GDM1 (cell line): ENCODE measurements at regions not wholly inside any gene's neighbourhood (a gene's known extent, or its start where the extent isn't known, plus 50 kb on each side); places are given as distances from the start of the nearest gene placed in this dataset.
"Not testable (repeated sequence)": the region's sequence is repeated elsewhere in the genome, so short reads cannot be mapped to it uniquely, and the experiment has no call there.

Source experiments
- DNase-seq: peaks from one replicate; lab custom pipeline; 2025; lab: John Stamatoyannopoulos, UW

DNA sequence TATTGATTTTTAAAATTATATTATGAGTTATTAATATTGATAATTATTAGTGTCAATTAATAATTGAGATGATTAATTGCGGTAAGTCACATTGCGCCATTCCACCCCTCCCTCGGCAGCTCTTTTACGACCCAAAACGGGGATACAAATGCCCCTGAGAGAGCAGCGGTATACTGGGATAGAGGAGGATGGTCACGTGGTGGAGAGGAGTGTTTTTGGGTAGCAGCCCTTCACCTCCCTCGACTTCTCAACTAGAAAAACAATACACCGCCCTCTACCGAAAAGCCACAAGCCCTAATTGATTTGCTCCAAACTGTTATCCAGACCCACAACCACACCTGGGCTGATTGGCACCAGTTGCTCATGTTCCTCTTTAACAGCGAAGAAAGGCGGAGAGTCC is 71.0 kb downstream of the DAPL1 start:
- not testable (repeated sequence) for DNase-seq

DNA sequence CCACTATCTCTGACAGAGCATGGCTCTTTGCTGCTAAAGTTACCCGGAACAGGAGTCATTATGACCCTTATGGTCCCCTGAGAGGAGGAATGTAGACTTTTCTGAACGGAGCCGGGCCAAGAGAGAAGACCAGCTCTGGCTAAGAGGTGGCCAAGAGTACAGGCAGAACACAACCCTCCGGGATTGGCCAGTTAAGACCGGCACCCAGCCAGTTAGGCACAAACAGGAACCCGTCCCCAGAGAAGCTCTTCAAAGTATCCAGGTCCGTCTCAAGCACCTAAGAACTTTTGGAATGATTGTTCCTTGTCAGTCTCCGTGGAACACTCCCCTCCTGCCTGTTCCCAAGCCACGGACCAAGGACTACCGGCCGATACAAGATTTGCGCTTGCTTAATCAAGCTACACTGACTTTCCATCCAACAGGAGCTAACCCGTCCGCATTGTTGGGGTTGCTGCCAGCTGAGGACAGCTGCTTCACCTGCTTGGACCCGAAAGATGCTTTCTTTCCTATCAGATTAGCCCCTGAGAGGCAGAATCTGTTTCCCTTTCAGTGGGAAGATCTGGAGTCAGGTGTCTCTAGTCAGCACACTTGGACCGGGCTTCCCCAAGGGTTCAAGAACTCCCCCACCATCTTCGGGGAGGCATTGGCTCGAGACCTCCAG is 72.5 kb downstream of the DAPL1 start:
- DNase-seq, result not testable (repeated sequence)

DNA sequence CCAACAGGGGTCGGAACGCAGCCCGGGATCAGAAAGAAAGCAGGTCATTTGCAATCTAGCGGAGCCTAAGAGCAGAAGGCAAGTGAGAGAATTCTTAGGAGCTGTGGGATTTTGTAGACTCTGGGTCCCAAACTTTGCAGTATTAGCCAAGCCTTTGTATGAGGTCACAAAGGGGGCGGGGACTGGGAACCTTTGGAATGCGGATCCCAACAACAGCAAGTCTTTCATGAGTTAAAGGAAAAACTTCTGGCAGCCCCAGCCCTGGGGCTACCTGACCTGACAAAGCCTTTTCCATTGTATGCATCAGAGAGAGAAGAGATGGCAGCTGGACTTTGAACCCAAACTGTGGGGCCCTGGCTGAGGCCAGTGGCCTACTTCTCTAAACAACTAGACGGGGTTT is 73.3 kb downstream of the DAPL1 start:
- not testable (repeated sequence) for DNase-seq

DNA sequence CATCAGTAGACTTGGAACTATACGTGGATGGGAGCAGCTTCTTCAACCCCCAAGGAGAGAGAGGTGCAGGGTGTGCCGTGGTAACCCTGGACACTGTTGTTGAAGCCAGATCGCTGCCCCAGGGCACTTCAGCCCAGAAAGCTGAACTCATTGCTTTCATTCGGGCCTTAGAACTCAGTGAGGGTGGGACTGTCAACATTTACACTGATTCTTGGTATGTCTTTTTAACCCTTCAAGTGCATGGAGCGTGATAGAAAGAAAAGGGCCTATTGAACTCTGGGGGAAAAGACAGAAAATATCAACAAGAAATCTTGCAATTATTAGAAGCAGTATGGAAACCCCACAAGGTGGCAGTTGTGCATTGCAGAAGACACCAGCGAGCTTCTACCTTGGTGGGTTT is 74.0 kb downstream of the DAPL1 start:
- DNase-seq, result not testable (repeated sequence)

DNA sequence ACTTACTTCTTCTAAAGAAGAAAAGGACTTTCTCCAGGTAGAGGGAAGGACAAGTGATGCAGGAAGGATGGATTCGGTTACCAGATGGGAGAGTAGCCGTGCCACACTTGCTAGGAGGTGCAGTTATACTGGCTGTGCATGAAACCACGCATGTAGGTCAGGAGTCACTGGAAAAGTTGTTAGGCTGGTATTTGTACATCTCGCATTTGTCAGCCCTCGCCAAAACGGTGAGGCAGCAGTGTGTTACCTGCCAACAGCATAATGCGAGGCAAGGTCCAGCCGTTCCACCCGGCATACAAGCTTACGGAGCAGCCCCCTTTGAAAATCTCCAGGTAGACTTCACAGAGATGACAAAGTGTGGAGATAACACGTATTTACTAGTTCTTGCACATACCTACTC is 74.5 kb downstream of the DAPL1 start:
- not testable (repeated sequence) for DNase-seq

DNA sequence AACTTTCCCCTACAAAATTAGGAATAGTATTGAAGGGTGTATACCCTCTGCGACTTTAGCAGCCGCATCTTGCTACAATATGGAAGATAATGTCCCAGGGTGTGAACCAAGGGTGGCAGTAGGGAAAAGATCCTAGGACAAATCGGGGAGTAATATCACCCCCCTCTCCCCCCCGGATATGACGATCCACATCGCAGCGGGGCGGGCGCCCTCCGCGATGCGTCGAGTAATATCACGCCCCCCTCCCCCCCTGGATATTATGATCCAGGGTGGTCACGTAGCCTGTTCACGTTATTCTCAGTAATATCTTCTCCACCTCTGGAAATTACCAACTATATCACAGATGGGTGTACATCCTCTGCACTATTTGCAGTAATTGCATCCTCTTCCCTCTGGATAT is 82.9 kb downstream of the DAPL1 start:
- no peak for DNase-seq

DNA sequence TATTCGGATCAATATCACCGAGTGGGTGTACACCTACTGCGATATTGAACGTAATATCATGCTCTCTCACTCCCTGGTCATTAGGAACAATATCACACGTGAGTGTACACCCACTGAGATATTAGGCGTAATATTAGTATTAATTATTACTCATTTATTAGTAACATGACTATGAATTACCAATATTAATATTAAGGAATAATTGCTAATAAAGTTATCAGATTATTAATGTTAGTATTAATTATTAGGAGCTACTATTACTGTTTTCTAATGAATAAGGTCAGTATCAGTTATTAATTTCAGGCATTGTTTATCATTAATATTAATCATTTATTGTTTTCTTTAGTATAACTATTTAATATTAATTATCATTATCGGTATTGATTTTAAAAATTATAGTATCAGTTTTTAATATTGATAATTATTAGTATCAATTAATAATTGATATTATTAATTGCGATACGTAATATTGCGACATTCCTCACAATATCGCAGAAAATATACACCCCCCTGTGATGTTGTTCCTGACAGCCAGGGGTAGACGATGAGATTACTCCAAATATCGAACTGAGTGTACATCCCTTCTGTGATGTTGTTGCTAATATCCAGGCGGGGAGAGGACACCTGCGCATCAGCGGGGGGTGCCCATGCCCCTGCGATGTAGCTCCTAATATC is 84.2 kb downstream of the DAPL1 start:
- no peak for DNase-seq

DNA sequence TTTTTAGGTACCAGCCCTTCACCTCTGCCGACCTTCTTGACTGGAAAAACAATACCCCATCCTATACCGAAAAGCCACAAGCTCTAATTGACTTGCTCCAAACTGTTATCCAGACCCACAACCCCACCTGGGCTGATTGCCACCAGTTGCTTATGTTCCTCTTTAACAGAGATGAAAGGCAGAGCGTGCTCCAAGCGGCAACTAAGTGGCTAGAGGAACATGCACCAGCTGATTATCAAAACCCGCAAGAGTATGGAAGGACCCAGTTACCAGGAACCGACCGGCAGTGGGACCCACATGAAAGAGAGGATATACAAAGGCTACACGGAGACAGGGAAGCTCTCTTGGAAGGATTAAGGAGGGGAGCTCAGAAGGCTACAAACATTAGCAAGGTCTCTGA is 86.1 kb upstream of the TANC1 start:
- no peak for DNase-seq

DNA sequence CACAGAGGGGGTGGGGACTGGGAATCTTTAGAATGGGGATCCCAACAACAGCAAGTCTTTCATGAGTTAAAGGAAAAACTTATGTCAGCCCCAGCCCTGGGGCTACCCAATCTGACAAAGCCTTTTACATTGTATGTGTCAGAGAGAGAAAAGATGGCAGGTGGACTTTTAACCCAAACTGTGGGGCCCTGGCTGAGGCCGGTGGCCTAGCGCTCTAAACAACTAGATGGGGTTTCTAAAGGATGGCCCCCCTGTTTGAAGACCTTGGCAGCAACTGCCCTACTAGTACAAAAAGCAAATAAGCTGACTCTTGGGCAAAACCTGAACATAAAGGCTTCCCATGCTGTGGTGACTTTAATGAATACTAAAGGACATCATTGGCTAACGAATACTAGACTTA is 83.9 kb upstream of the TANC1 start:
- not testable (repeated sequence) for DNase-seq

DNA sequence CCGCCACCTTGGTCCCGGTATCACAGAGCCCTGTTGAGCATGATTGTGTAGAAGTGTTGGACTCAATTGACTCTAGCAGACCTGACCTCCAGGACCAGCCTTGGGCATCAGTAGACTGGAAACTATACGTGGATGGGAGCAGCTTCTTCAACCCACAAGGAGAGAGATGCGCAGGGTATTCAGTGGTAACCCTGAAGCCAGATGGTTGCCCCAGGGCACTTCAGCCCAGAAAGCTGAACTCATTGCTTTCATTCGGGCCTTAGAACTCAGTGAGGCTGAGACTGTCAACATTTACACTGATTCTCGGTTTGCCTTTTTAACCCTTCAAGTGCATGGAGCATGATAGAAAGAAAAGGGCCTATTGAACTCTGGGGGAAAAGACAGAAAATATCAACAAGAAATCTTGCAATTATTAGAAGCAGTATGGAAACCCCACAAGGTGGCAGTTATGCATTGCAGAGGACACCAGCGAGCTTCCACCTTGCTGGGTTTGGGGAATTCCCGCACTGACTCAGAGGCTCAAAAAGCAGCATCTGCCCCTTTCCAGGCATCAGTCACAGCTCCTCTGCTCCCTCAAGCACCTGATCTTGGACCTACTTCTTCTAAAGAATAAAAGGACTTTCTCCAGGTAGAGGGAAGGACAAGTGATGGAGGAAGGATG is 83.3 kb upstream of the TANC1 start:
- DNase-seq, result not testable (repeated sequence)

DNA sequence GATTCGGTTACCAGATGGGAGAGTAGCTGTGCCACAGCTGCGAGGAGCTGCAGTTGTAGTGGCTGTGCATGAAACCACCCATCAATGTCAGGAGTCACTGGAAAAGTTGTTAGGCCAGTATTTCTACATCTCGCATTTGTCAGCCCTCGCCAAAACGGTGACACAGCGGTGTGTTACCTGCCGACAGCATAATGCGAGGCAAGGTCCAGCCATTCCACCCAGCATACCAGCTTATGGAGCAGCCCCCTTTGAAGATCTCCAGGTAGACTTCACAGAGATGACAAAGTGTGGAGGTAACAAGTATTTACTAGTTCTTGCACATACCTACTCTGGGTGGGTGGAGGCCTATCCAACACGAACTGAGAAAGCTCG is 82.8 kb upstream of the TANC1 start:
- not testable (repeated sequence) for DNase-seq

DNA sequence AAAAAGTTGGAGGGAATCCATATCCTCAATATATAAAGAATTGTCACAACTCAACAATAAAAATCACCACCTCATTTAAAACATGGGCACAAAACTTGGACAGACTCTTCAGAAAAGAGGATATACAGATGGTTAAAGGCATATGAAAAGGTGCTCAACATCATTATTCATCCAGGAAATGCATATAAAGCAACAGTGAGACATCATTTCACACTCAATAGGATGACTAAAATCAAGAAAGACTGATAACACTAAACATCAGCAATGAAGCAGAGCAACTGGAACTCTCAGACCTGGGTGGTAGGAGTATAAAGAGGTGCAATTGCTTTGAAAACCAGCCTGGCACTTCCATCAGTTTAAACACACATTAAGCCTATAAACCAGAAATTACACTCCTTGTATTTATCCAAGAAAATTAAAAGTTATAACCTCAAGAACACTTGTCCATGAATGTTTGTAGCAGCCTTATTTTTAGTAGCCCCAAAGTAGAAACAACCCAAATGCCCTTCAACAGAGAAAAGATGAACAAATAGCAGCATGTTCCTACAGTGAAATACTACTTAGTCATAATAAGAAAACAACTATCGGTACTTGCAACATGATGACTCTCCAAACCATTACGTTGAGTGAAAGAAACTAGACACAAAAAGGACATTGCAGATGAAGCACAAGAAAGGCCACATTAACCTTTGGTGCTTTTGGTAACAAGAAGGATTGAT is 79.1 kb upstream of the TANC1 start:
- no peak for DNase-seq

DNA sequence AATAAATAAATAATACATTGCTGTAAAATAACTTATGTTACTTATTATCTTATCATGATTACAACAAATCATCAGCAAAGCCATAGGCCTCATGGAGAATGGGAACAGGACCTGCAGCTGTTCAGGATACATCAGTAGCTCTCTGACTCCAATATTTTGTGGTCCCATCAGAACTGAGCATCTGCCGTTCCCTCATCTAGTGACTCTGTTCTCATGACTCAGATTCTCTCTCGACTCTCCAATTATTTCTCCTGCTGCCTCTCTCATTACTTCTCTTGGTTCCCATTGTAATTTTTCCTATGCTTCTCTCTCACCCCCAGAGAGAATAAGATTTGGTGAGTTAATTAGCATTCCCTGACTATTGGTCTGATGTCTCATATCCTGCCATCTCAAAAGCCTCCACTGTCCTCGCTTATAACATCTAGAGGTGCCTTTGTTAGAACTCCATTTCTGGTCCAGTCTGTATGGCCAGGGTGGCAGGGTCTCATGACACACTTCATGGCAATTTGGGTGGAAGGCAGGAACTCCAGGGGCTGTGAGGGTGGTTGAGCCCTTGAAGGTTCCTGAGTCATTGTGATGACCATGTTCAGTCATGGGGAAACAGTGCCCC is 78.0 kb upstream of the TANC1 start:
- no peak for DNase-seq

DNA sequence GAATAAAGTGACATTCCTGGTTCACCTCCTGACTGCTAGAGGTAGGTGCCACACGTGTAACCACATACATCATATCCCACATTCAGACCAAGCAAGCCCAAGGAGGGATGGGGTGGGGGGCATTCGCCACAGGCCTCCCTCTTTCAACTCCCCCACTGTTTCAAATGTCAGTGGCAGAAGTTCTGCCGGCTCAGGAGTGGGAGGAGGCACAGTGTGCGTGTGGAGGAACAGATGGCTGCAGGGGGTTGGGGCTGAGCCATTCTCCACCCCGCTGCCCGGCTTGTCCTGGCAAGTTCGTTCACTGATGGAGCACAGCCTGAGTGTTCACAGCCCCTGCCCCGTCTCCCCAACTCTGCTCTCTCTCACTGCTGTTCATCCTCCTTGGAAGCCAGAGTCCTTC is 75.4 kb upstream of the TANC1 start:
- DNase-seq, result no peak

DNA sequence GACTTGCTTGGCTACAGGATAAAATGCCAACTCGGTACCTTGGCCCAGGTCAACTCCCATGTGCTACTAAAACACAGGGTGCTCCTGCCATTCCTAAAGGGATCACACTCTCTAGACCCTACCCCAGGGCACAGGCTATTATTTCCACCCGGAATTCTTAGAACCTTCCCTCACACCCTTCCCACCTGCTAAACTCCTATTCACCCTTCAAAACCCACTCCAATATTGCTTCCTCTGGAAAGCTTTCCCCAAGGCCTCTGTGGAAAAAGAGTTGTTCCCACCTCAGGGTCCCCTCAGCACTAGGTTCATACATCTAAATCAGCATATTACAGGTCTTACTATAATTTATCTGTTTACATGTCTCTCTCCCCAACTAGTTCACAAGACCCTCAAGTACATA is 75.0 kb upstream of the TANC1 start:
- DNase-seq, result no peak

DNA sequence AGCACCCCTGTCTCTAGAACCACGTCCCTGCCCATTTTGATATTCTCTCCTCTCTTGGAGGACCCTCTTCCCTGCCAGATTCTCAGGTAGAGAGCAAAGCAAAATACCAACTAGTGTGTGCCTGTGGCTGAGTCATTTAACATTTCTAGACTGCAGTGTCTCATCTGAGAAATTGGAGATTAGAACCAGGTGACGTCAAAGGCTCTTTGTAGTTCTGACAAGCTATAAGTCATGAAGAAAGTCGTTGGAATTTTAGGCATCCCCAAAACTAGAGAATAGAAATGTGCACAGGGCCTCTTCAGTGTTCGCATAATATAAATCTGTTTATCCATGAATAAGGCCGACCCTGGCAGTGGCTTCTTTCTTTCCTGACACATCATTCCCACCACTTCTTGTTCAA is 74.4 kb upstream of the TANC1 start:
- DNase-seq, result no peak

DNA sequence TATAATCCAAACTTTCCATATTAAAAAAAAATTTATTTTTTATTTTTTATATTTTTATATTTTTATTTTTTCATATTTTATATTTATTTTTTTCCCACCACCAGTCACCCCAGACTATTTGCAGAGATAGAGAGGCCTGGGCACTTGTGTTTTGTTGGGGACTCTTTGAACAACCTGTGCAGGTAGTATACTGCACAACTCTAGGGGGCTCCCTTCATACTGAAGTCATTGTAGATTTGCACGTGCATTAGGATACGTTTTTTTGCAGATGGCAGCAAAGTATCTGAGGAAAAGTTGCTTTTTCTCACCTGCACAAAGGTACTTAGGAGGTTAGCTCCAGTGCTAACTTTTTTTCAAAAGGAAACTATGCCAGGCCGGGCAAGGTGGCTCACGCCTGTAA is 73.9 kb upstream of the TANC1 start:
- no peak for DNase-seq

DNA sequence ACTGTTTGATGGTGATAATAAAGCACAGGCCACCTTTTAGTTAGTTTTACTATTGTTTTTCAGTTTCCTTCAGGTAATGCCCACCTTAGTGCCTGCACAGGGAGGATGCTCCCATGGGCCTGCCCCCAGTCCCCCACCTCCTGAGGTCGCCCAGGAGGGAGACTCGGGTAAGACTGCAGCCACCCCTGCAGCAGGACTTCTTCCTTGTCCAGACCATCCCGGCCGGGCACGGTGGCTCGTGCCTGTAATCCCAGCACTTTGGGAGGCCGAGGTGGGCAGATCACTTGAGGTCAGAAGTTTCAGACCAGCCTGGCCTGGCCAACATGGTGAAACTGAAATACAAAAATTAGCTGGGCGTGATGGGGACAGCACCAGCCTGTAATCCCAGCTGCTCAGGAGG is 68.1 kb upstream of the TANC1 start:
- no peak for DNase-seq

DNA sequence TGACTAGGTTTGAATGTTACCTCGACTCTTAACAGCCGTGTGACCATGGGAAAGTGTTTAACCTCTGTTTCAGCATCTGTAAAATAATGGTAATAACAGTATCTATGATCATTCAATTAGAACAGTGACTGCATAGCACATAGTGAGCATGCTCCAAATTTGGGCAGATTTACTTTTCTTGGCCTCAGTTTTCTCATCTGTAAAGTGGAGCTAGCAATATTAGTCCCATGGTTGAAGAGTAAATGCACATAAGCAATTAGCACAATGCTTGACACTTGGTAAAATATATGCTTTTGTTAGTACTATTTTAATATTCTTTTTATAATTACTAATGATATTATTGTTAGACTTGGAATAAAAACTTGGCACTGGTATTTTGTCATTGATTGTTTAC is 66.4 kb upstream of the TANC1 start:
- no peak for DNase-seq

DNA sequence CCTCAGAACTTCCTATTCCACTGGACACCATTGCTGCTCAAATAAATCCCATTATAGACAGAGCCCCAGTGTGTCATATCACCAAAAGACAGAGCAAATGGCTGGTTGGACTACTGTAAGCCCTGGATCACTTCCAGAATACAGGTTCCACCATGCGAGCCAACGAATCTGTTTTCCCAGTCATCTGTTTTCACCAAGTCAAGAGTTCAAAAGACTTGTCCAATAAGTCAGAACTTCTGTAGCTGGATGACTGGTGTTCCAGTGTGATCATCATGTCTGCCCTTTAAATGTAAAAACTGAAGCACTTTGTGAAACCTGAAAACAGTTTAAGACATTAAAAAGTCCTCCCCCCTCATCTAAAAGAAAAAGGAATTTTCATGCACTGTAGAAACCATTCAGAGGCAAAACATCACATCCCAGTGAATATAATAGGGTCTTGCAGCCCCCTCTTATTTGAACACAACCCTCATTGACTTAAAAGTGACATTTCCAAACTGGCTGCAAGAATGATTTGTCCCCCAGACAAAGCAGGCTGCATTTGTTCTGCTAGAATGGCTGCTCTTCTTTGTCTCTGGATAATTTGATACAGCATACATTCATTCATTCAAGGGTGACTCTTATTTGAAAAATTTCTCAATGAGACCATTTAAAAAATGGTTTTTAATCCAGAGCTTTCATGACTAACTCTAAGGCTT is 64.6 kb upstream of the TANC1 start:
- no peak for DNase-seq

DNA sequence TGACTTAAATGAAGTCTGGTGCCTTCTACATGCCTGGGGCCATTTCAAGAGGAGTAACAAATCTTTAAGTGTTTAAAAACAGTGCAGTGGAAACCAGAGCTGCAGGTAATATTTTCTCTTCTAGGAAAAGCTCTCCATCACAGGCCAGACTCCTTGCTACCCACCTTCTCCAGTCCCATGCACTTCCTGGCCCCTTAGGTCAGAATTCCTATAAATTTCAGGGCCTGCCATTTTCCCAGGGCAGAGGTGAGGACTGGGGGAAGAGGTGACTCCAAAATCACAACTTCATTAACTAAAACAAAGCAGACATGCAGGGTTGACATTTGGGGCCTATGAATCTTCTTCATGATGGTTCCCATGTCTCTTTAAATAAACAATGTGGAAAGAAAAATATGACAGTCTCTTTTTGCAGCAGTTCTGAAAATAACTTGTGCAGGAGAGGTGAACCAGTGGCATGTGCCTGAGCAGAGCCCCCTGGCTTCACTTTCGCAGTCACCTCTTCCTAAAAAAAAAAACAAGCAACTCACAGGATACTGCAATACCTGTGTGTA is 63.7 kb upstream of the TANC1 start:
- no peak for DNase-seq

DNA sequence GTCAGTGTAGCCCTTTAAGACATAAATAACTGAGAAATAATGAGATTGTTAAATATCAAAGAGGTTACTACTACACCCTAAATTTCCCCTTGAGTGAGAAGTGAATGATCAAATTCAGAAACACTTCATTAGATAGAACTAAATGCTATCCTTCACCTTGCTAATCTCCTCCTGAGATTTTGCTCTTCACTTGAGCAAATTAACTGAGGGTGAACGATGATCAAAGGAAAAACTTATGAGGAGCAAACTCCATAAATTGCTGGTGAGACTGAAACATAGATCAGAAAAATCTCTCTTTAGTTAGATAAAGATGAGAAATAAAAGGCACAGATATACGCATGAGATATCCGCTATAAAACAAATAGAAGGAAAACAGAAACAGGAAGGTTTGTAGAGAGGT is 63.1 kb upstream of the TANC1 start:
- no peak for DNase-seq
